ENCODE measurements at regions not wholly inside any gene's neighbourhood (a gene's known extent, or its start where the extent isn't known, plus 50 kb on each side); places are given as distances from the start of the nearest gene placed in this dataset.
"Not testable (repeated sequence)": the region's sequence is repeated elsewhere in the genome, so short reads cannot be mapped to it uniquely, and the experiment has no call there.

DNA sequence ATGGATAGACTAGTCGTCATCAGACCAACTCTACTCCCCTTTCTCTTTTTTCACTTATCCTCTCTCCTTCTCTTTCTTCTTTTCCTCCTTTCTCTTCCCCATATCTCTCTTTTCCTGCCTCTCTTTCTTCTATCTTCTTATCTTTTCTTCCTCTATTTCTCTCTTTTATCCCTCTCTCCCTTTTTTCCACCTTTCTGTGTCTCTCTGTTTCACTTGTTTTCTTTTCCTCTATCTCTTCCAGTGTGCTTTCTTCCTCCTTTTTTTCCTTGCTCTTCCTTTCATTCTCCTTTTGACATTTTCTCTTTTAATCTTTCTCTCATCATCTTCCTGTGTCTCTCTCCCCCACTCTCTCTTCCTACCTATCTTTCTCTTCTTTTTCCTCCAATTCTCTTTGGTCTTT is 159.0 kb upstream of the PTGFR start:
- H3K36me3 ChIP-seq (replicated peaks) = no peaks in the 10 kb centered on the region

DNA sequence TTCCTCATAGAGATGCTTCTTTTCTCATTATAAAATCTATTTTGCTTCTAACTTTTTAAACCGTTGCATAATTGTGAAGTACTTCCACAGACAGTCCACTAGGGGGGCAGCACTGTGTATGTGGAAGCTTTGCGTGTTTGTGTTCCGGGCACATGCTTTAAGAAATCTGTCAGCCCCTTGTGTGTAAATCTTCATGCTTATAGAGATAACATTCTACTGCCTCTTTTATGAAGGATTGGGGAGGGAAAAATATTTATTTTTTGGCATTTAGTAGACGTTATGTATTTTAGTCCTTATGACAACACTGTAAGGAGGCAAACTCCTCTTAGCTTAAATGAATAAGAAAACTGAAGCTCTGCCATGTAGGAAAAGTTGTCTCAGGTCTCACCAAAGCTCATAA is 157.3 kb upstream of the PTGFR start:
- Histone ChIP-seq H3K36me3 (replicated peaks) (no peaks in the 10 kb centered on the region), H3K9me3 (no peaks in the 10 kb centered on the region), H3K27me3 (ENCODE audit: low read depth) (no peaks in the 10 kb centered on the region), H3K4me3 (no peak overlapping the region), H3K4me1 (no peaks in the 10 kb centered on the region)
- DNase-seq (ENCODE audit: low spot score in 2 of 2) = peak; percentile 13 to 27
- in situ Hi-C loops (cut with MboI; ENCODE audit: low sequenced_read_pairs) = no loop called here

More for the DNA sequence above, 159.0 kb upstream of the PTGFR start:
- in situ Hi-C loops (cut with MboI; ENCODE audit: low sequenced_read_pairs) = no loop called here
- Histone ChIP-seq H3K9me3 (no peaks in the 10 kb centered on the region), H3K4me3 (no peak overlapping the region), H3K27me3 (ENCODE audit: low read depth) (no peaks in the 10 kb centered on the region), H3K4me1 (no peaks in the 10 kb centered on the region)
- no peak for DNase-seq (ENCODE audit: low spot score in 2 of 2)

GRCh38 chr1:78334114-78334513 is 156.7 kb upstream of the PTGFR start:
- in situ Hi-C loops (cut with MboI; ENCODE audit: low sequenced_read_pairs) = no loop called here
- no peak for DNase-seq (ENCODE audit: low spot score in 2 of 2)
- Histone ChIP-seq H3K9me3 (no peaks in the 10 kb centered on the region), H3K4me3 (no peak overlapping the region), H3K4me1 (no peaks in the 10 kb centered on the region), H3K36me3 (replicated peaks) (no peaks in the 10 kb centered on the region), H3K27me3 (ENCODE audit: low read depth) (no peaks in the 10 kb centered on the region)

DNA sequence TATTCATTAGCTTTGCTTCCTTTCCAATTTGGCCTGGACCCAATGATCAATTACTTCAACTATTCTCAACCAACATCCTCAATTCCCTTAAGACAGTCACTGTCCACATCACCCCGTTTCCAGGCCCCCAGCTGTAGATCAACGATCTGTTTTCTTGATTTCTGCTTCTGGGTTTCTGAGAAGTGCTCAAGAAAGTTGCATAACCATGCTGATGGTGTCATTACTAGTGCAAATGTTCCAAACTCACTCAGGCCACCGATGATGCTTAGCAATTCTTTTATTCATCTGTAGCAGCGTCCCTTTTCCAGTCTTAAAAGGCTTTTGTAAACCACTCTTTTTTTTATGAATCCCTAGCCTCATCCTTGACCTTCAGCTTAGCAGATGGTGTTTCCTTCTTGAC is 155.8 kb upstream of the PTGFR start:
- H3K4me1 ChIP-seq = no peaks in the 10 kb centered on the region
- no peaks in the 10 kb centered on the region for H3K27me3 ChIP-seq (ENCODE audit: low read depth)
- no peaks in the 10 kb centered on the region for H3K36me3 ChIP-seq (replicated peaks)
- H3K4me3 ChIP-seq = no peak overlapping the region
- H3K9me3 ChIP-seq = no peaks in the 10 kb centered on the region
- DNase-seq (ENCODE audit: low spot score in 2 of 2) = no peak
- in situ Hi-C loops (cut with MboI; ENCODE audit: low sequenced_read_pairs) = no loop called here

DNA sequence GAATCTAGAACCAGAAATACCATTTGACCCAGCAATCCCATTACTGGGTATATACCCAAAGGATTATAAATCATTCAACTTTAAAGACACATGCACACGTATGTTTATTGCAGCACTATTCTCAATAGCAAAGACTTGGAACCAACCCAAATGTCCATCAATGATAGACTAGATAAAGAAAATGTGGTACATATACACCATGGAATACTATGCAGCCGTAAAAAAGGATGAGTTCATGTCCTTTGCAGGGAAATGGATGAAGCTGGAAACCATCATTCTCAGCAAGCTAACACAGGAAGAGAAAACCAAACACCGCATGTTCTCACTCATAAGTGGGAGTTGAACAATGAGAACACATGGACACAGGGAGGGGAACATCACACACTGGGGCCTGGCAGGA is 154.0 kb upstream of the PTGFR start:
- H3K4me3 ChIP-seq; H3K36me3 ChIP-seq (replicated peaks); H3K4me1 ChIP-seq; H3K9me3 ChIP-seq; DNase-seq (ENCODE audit: low spot score in 2 of 2); H3K27me3 ChIP-seq (ENCODE audit: low read depth); in situ Hi-C loops (cut with MboI; ENCODE audit: low sequenced_read_pairs): not testable (repeated sequence)

GRCh38 chr1:78339490-78339889 is 151.3 kb upstream of the PTGFR start:
- Histone ChIP-seq H3K4me1 (no peaks in the 10 kb centered on the region), H3K27me3 (ENCODE audit: low read depth) (no peaks in the 10 kb centered on the region), H3K9me3 (no peaks in the 10 kb centered on the region), H3K36me3 (replicated peaks) (no peaks in the 10 kb centered on the region), H3K4me3 (no peak overlapping the region)
- DNase-seq (ENCODE audit: low spot score in 2 of 2) = no peak
- in situ Hi-C loops (cut with MboI; ENCODE audit: low sequenced_read_pairs) = no loop called here

DNA sequence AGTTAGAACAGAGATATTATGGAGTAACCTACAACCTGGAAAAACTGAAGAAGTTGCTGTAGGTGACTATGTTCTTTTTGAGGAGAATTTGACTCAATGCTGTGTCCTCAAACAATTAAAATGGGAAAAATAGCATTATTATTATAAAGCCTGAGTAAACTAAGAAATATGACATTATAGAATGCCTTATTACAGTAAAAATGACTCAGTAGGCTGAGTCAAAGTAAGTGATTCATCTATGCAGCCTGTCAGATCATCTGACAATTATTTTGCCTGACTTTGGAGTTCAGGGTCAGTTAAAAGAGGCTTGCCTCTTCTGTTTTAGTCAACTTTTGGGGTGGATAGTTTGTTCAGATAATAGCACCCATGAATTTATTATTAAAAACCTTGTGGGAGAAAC is 150.8 kb upstream of the PTGFR start:
- Histone ChIP-seq H3K4me3 (no peak overlapping the region), H3K27me3 (ENCODE audit: low read depth) (no peaks in the 10 kb centered on the region), H3K9me3 (no peaks in the 10 kb centered on the region), H3K36me3 (replicated peaks) (no peaks in the 10 kb centered on the region), H3K4me1 (no peaks in the 10 kb centered on the region)
- in situ Hi-C loops (cut with MboI; ENCODE audit: low sequenced_read_pairs) = no loop called here
- no peak for DNase-seq (ENCODE audit: low spot score in 2 of 2)

DNA sequence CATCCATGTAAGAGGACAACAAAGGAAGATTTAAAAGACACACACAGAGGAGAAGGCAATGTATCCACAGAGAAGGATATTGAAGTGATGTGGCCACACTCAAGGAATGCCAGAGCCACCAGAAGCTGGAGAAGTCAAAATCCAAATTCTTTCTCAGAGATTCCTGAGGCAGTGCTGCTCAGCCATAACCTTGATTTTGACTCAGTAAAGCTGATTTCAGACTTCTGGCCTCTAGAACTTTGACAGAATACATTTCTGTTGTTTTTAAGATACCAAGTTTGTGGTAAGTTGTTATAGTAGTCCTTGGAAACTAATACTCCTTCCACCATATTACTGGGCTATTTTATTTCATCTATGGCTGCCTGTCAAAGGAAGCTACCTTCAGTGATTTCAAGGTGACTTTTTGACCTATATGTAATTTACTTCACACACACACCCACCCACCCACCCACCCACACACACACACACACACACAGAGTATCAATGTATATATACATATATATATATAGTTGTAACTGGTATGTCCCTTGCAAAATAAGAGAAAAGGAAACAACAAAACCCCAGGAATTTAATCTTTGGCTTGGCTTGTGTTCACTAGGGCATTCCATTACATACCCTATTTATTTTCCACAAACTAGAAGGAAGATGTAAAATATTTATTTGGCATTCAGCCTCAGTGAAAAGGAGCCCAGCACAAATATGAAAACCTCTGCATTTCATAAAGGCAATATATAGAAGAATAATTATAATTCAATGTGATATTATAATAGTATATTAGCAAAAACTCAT is 142.1 kb upstream of the PTGFR start:
- DNase-seq (ENCODE audit: low spot score in 2 of 2) = no peak
- H3K36me3 ChIP-seq (replicated peaks) = no peaks in the 10 kb centered on the region
- H3K4me3 ChIP-seq = no peak overlapping the region
- H3K27me3 ChIP-seq (ENCODE audit: low read depth) = no peaks in the 10 kb centered on the region; the same call in 1 of the 2 replicates
- no peaks in the 10 kb centered on the region for H3K4me1 ChIP-seq
- no peaks in the 10 kb centered on the region for H3K9me3 ChIP-seq
- in situ Hi-C loops (cut with MboI; ENCODE audit: low sequenced_read_pairs) = no loop called here

- Histone ChIP-seq H3K9me3 (no peaks in the 10 kb centered on the region), H3K27me3 (ENCODE audit: low read depth) (no peaks in the 10 kb centered on the region; the same call in 1 of the 2 replicates), H3K4me3 (no peak overlapping the region), H3K36me3 (replicated peaks) (no peaks in the 10 kb centered on the region), H3K4me1 (no peaks in the 10 kb centered on the region)
- in situ Hi-C loops (cut with MboI; ENCODE audit: low sequenced_read_pairs) = no loop called here
- no peak for DNase-seq (ENCODE audit: low spot score in 2 of 2)
These were observed 139.1 kb upstream of the PTGFR start for GRCh38 chr1:78351551-78352216.

GRCh38 chr1:78355656-78356055 is 135.1 kb upstream of the PTGFR start:
- H3K4me3 ChIP-seq = no peak overlapping the region
- no peaks in the 10 kb centered on the region for H3K9me3 ChIP-seq
- no peak for DNase-seq (ENCODE audit: low spot score in 2 of 2)
- no peaks in the 10 kb centered on the region for H3K36me3 ChIP-seq (replicated peaks)
- no peaks in the 10 kb centered on the region for H3K27me3 ChIP-seq (ENCODE audit: low read depth)
- in situ Hi-C loops (cut with MboI; ENCODE audit: low sequenced_read_pairs) = no loop called here
- H3K4me1 ChIP-seq = no peaks in the 10 kb centered on the region

DNA sequence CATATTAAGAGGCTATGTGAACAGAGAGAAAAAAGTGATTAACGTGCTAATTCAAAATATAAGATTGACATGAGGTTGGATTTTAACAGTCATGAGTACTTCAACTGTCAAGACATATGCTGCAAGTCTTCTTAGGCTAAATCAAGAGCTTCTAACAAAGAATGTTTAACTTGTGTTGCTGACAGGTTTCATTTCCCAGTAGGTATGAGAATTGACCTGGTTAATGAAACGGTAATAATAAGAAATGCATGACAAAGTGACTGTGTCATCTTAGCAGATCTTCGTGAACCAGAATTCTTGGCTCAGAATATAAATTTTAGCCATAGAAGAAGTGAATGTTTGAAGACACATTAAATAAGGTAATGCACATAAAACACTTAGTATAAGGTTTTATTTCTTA is 132.6 kb upstream of the PTGFR start:
- Histone ChIP-seq H3K4me3 (no peak overlapping the region), H3K36me3 (replicated peaks) (no peaks in the 10 kb centered on the region)

DNA sequence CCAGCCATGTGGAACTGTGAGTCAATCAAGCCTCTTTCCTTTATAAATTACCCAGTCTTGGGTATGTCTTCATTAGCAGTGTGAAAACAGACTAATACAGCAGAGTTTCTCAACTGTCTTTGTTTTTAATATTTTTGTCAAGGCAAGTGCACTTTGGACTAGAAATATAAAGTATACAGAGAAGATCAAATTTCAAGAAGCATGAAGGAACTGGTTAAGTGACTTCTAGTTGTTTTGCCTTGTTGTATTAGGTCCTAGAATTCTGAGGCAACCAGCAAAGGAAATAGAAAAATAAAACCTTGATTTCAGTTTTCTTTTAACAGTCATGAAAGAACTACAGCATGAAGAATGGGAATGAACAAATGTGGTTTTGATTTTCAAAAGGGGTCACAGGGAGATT is 131.1 kb upstream of the PTGFR start:
- DNase-seq (ENCODE audit: low spot score in 2 of 2) = no peak
- no peaks in the 10 kb centered on the region for H3K27me3 ChIP-seq (ENCODE audit: low read depth)
- H3K9me3 ChIP-seq = no peaks in the 10 kb centered on the region
- no peak overlapping the region for H3K4me3 ChIP-seq
- no peaks in the 10 kb centered on the region for H3K4me1 ChIP-seq
- in situ Hi-C loops (cut with MboI; ENCODE audit: low sequenced_read_pairs) = no loop called here
- H3K36me3 ChIP-seq (replicated peaks) = no peaks in the 10 kb centered on the region

More for the DNA sequence above, 132.6 kb upstream of the PTGFR start:
- in situ Hi-C loops (cut with MboI; ENCODE audit: low sequenced_read_pairs) = no loop called here
- Histone ChIP-seq H3K27me3 (ENCODE audit: low read depth) (no peaks in the 10 kb centered on the region), H3K9me3 (no peaks in the 10 kb centered on the region), H3K4me1 (no peaks in the 10 kb centered on the region)
- DNase-seq (ENCODE audit: low spot score in 2 of 2) = no peak

- H3K27me3 ChIP-seq (ENCODE audit: low read depth) = no peaks in the 10 kb centered on the region
- no peak overlapping the region for H3K4me3 ChIP-seq
- no peaks in the 10 kb centered on the region for H3K9me3 ChIP-seq
- in situ Hi-C loops (cut with MboI; ENCODE audit: low sequenced_read_pairs) = no loop called here
- no peak for DNase-seq (ENCODE audit: low spot score in 2 of 2)
- no peaks in the 10 kb centered on the region for H3K36me3 ChIP-seq (replicated peaks)
- no peaks in the 10 kb centered on the region for H3K4me1 ChIP-seq
These were observed 130.2 kb upstream of the PTGFR start for GRCh38 chr1:78360584-78360983.

- H3K4me3 ChIP-seq = no peak overlapping the region
- in situ Hi-C loops (cut with MboI; ENCODE audit: low sequenced_read_pairs) = no loop called here
- H3K27me3 ChIP-seq (ENCODE audit: low read depth) = no peaks in the 10 kb centered on the region
- DNase-seq (ENCODE audit: low spot score in 2 of 2) = no peak
- no peaks in the 10 kb centered on the region for H3K9me3 ChIP-seq
- no peaks in the 10 kb centered on the region for H3K4me1 ChIP-seq
- H3K36me3 ChIP-seq (replicated peaks) = no peaks in the 10 kb centered on the region
These were observed 123.1 kb upstream of the PTGFR start for GRCh38 chr1:78367700-78368099.
